HepG2 (cell line): ENCODE measurements at regions not wholly inside any gene's neighbourhood (a gene's known extent, or its start where the extent isn't known, plus 50 kb on each side); places are given as distances from the start of the nearest gene placed in this dataset.

Source experiments
- CTCF ChIP-seq: sonication (generic); formaldehyde crosslinking; IDR thresholded peaks from 2 replicates; pipeline ENCODE4 v1.5.0; 2020; ENCODE audit warnings: mild to moderate bottlenecking, missing genetic modification reagents, moderate library complexity
- FOXC1 ChIP-seq: sonication (generic); formaldehyde crosslinking; IDR thresholded peaks from 2 replicates; pipeline ENCODE4 v1.8.0; 2022; ENCODE audit warnings: mild to moderate bottlenecking, missing genetic modification reagents, borderline replicate concordance
- GABPB1 ChIP-seq: IDR thresholded peaks from 2 replicates; pipeline ENCODE4 v1.6.1; 2016; ENCODE audit warnings: mild to moderate bottlenecking, missing genetic modification reagents, moderate library complexity, missing compliant biosample characterization
- HDAC6 ChIP-seq: fragments of 200-600 bp; sonication (generic); IDR thresholded peaks from 2 replicates; pipeline ENCODE4 v1.7.0; 2017; ENCODE audit warnings: mild to moderate bottlenecking, antibody characterized with exemption, low read length, low read depth
- HOXA5 ChIP-seq: sonication (generic); formaldehyde crosslinking; IDR thresholded peaks from 2 replicates; pipeline ENCODE4 v1.4.0; 2020; ENCODE audit warnings: missing genetic modification reagents
- IRF1 ChIP-seq: sonication (generic); formaldehyde crosslinking; IDR thresholded peaks from 2 replicates; pipeline ENCODE4 v1.4.0; 2020; ENCODE audit warnings: low read depth, mild to moderate bottlenecking, missing genetic modification reagents
- KDM2A ChIP-seq: sonication (generic); formaldehyde crosslinking; IDR thresholded peaks from 2 replicates; pipeline ENCODE4 v1.4.0; 2020; ENCODE audit warnings: low read depth, missing genetic modification reagents, borderline replicate concordance
- PBX3 ChIP-seq: sonication (generic); formaldehyde crosslinking; IDR thresholded peaks from 2 replicates; pipeline ENCODE4 v1.8.1; 2023; ENCODE audit warnings: missing genetic modification reagents, inconsistent platforms, borderline replicate concordance
- PLRG1 ChIP-seq: fragments of 450-650 bp; conservative IDR thresholded peaks from 2 replicates; pipeline ENCODE4 v1.6.1; 2016
- PTBP1 ChIP-seq: fragments of 200-400 bp; formaldehyde crosslinking; IDR thresholded peaks from 2 replicates; pipeline ENCODE4 v1.6.1; 2018; ENCODE audit warnings: low read length, low read depth; ENCODE audit not compliant: poor library complexity, severe bottlenecking
- SNAPC5 ChIP-seq: sonication (generic); formaldehyde crosslinking; IDR thresholded peaks from 2 replicates; pipeline ENCODE4 v1.8.1; 2023; ENCODE audit warnings: mild to moderate bottlenecking, missing genetic modification reagents, borderline replicate concordance
- STAG1 ChIP-seq: sonication (generic); formaldehyde crosslinking; IDR thresholded peaks from 2 replicates; pipeline ENCODE4 v1.4.0; 2020; ENCODE audit warnings: missing genetic modification reagents
- SUZ12 ChIP-seq: fragments of 150-350 bp; IDR thresholded peaks from 2 replicates; pipeline ENCODE4 v1.6.1; 2014; ENCODE audit warnings: low read depth, low read length
- SYNCRIP ChIP-seq: fragments of 200-400 bp; formaldehyde crosslinking; IDR thresholded peaks from 2 replicates; pipeline ENCODE4 v1.6.1; 2018; ENCODE audit warnings: mild to moderate bottlenecking, low read depth, low read length; ENCODE audit not compliant: insufficient read depth
- TARDBP ChIP-seq: sonication (generic); formaldehyde crosslinking; IDR thresholded peaks from 2 replicates; pipeline ENCODE4 v1.8.0; 2022; ENCODE audit warnings: mild to moderate bottlenecking, missing genetic modification reagents
- THYN1 ChIP-seq: sonication (generic); formaldehyde crosslinking; IDR thresholded peaks from 2 replicates; pipeline ENCODE4 v1.8.1; 2023; ENCODE audit warnings: low read depth, mild to moderate bottlenecking, moderate library complexity, missing genetic modification reagents, borderline replicate concordance
- ZBTB46 ChIP-seq: sonication (generic); formaldehyde crosslinking; IDR thresholded peaks from 2 replicates; pipeline ENCODE4 v1.4.0; 2020; ENCODE audit warnings: mild to moderate bottlenecking, missing genetic modification reagents, borderline replicate concordance
- ZBTB7B ChIP-seq: sonication (generic); formaldehyde crosslinking; IDR thresholded peaks from 2 replicates; pipeline ENCODE4 v1.4.0; 2020; ENCODE audit warnings: missing genetic modification reagents
- ZFP36 ChIP-seq: fragments of 150-350 bp; IDR thresholded peaks from 2 replicates; pipeline ENCODE4 v1.6.1; 2018; ENCODE audit warnings: borderline replicate concordance, low read length, low read depth; ENCODE audit not compliant: partially characterized antibody
- ZNF124 ChIP-seq: sonication (generic); formaldehyde crosslinking; IDR thresholded peaks from 2 replicates; pipeline ENCODE4 v1.4.0; 2020; ENCODE audit warnings: missing genetic modification reagents
- ZNF460 ChIP-seq: sonication (generic); formaldehyde crosslinking; IDR thresholded peaks from 2 replicates; pipeline ENCODE4 v1.5.1; 2020; ENCODE audit warnings: missing genetic modification reagents, mild to moderate bottlenecking, borderline replicate concordance
- ZNF589 ChIP-seq: sonication (generic); formaldehyde crosslinking; conservative IDR thresholded peaks from 2 replicates; pipeline ENCODE4 v1.8.0; 2022; ENCODE audit warnings: mild to moderate bottlenecking, moderate library complexity, missing genetic modification reagents
- ZNF703 ChIP-seq: sonication (generic); formaldehyde crosslinking; IDR thresholded peaks from 2 replicates; pipeline ENCODE4 v1.5.1; 2020; ENCODE audit warnings: missing genetic modification reagents, mild to moderate bottlenecking, moderate library complexity, borderline replicate concordance
- ZNF891 ChIP-seq: sonication (generic); formaldehyde crosslinking; IDR thresholded peaks from 2 replicates; pipeline ENCODE4 v1.5.0; 2020; ENCODE audit warnings: mild to moderate bottlenecking, missing genetic modification reagents

GRCh38 chr3:117997201-117998049 lies 1037.2 kb downstream of the IGSF11 start (continued):
- TF ChIP-seq CTCF (CRISPR knock-in tag) (peak; percentile 85), ZNF460 (no peak), SUZ12 (no peak), ZNF891 (CRISPR knock-in tag) (no peak), ZFP36 (no peak), HOXA5 (CRISPR knock-in tag) (no peak), ZNF589 (no peak), SNAPC5 (CRISPR knock-in tag) (no peak), PTBP1 (no peak), SYNCRIP (no peak), PBX3 (CRISPR knock-in tag) (no peak), TARDBP (CRISPR knock-in tag) (no peak), STAG1 (CRISPR knock-in tag) (peak; percentile 54), GABPB1 (CRISPR knock-in tag) (peak; percentile 15; the same call in 1 of the 2 replicates), IRF1 (CRISPR knock-in tag) (no peak), KDM2A (CRISPR knock-in tag) (peak; percentile 64; the same call in 1 of the 2 replicates), HDAC6 (no peak), ZNF124 (no peak), ZBTB7B (CRISPR knock-in tag) (no peak), FOXC1 (0 out of 2 replicates have a peak, but pooled peaks have one; percentile 15), ZNF703 (no peak), THYN1 (CRISPR knock-in tag) (no peak), PLRG1 (no peak), ZBTB46 (CRISPR knock-in tag) (no peak)
